MM.1S (cell line): ENCODE measurements at regions not wholly inside any gene's neighbourhood (a gene's known extent, or its start where the extent isn't known, plus 50 kb on each side); places are given as distances from the start of the nearest gene placed in this dataset.

Experiments
- DNase-seq: peaks from one replicate; pipeline ENCODE4 v3.0.0-alpha.2; 2015
- H2AFZ ChIP-seq: fragments of 300-600 bp; sonication (generic); 2 replicates; pipeline ENCODE4 v1.6.0; 2016; ENCODE audit warnings: antibody characterized with exemption, low read length
- H3F3A ChIP-seq: fragments of 300-600 bp; sonication (generic); 2 replicates; pipeline ENCODE4 v1.6.1; 2016; ENCODE audit warnings: mild to moderate bottlenecking, antibody characterized with exemption, low read length, moderate library complexity, mixed read lengths; ENCODE audit not compliant: insufficient read depth
- H3K27ac ChIP-seq: fragments of 300-600 bp; sonication (generic); 2 replicates; pipeline ENCODE4 v1.5.1; 2016; ENCODE audit warnings: mild to moderate bottlenecking, low read length
- H3K27me3 ChIP-seq: fragments of 300-600 bp; sonication (generic); replicated peaks from 2 replicates; pipeline ENCODE4 v1.6.0; 2016; ENCODE audit warnings: low read length; ENCODE audit not compliant: insufficient read depth
- H3K36me3 ChIP-seq: fragments of 300-600 bp; sonication (generic); replicated peaks from 2 replicates; pipeline ENCODE4 v1.6.1; 2016; ENCODE audit warnings: mild to moderate bottlenecking, low read length, mixed read lengths; ENCODE audit not compliant: insufficient read depth
- H3K4me1 ChIP-seq: fragments of 300-600 bp; sonication (generic); 2 replicates; pipeline ENCODE4 v1.6.1; 2016; ENCODE audit warnings: low read length, mixed read lengths
- H3K4me2 ChIP-seq: fragments of 300-600 bp; sonication (generic); 2 replicates; pipeline ENCODE4 v1.6.0; 2016; ENCODE audit warnings: low read depth, low read length
- H3K4me3 ChIP-seq: fragments of 300-600 bp; sonication (generic); 2 replicates; pipeline ENCODE4 v1.5.1; 2016; ENCODE audit warnings: low read length, mixed read lengths
- H3K79me2 ChIP-seq: fragments of 300-600 bp; sonication (generic); 2 replicates; pipeline ENCODE4 v1.6.1; 2016; ENCODE audit warnings: mixed run types, low read length, mixed read lengths
- H3K9ac ChIP-seq: fragments of 300-600 bp; sonication (generic); 2 replicates; pipeline ENCODE4 v1.6.1; 2016; ENCODE audit warnings: low read length, mixed read lengths
- H3K9me2 ChIP-seq: fragments of 300-600 bp; sonication (generic); replicated peaks from 2 replicates; pipeline ENCODE4 v1.6.1; 2016; ENCODE audit warnings: mild to moderate bottlenecking, low read length, mixed read lengths; ENCODE audit not compliant: insufficient read depth
- H3K9me3 ChIP-seq: fragments of 300-600 bp; sonication (generic); replicated peaks from 2 replicates; pipeline ENCODE4 v1.6.1; 2016; ENCODE audit warnings: mild to moderate bottlenecking, low read length, mixed read lengths; ENCODE audit not compliant: insufficient read depth
- H4K20me1 ChIP-seq: fragments of 300-600 bp; sonication (generic); 2 replicates; pipeline ENCODE4 v1.6.1; 2016; ENCODE audit warnings: mild to moderate bottlenecking, low read length, moderate library complexity, mixed read lengths; ENCODE audit not compliant: insufficient read depth
- EZH2 ChIP-seq: fragments of 300-600 bp; sonication (generic); optimal IDR thresholded peaks from 2 replicates; pipeline ENCODE3; 2017; ENCODE audit warnings: low read depth, mild to moderate bottlenecking, antibody characterized with exemption, low read length, mixed read lengths
- EZH2phosphoT487 ChIP-seq: fragments of 300-600 bp; sonication (generic); IDR thresholded peaks from 2 replicates; pipeline ENCODE4 v1.6.1; 2018; ENCODE audit warnings: antibody characterized with exemption, low read length
- TF ChIP-seq, protein P1 (sequence below): fragments of 300-600 bp; sonication (generic); IDR thresholded peaks from 2 replicates; pipeline ENCODE4 v1.5.1; 2016; ENCODE audit warnings: antibody characterized with exemption, low read length, mixed read lengths

DNA sequence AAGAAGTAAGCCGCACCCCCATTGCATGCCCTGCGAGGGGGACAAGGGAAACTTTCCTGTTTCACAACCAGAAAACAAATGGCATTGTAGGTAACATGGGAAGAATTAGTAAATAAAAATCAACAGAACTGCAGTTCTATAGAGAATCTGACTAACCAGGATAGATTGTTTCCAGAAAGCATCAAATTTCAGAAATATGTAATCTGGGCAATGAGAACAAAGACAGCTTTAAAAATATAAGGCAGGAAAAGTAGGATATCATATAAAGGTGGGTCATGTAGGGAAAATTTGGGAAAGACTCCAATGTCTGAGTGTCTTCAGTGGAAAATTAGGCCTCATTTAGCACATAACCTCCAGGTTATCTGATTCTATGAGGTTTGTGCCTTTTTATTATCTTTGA, 58.3 kb upstream of the RANBP6 start:
- no peak overlapping the region for H3K4me2 ChIP-seq
- H3K9me2 ChIP-seq, result no peaks in the 10 kb centered on the region

DNA sequence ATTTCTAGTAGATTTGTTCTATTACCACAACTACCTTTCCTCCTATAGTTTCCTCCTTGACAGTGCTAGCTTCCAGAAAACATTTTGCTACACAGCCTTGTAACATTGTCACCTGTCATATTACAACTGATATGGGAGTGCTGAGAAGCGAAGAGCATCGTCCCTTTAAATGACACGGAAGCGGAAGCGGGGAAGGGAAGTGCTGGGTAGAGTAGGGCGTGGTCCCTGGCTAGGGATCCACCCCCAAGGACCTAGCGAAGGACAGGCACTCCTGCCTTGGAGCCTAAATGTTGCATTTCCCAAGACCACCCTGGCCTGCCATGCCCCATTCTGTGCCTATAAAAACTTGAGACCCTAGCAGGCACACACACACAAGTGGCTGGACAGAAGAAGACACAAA, 57.4 kb upstream of the RANBP6 start:
- no peak overlapping the region for H2AFZ ChIP-seq

More for the DNA sequence above, 58.3 kb upstream of the RANBP6 start:
- H3K36me3 ChIP-seq, result no peaks in the 10 kb centered on the region
- H4K20me1 ChIP-seq, result no peaks in the 10 kb centered on the region
- no peak for TF ChIP-seq EZH2
- TF ChIP-seq, protein P1, sequence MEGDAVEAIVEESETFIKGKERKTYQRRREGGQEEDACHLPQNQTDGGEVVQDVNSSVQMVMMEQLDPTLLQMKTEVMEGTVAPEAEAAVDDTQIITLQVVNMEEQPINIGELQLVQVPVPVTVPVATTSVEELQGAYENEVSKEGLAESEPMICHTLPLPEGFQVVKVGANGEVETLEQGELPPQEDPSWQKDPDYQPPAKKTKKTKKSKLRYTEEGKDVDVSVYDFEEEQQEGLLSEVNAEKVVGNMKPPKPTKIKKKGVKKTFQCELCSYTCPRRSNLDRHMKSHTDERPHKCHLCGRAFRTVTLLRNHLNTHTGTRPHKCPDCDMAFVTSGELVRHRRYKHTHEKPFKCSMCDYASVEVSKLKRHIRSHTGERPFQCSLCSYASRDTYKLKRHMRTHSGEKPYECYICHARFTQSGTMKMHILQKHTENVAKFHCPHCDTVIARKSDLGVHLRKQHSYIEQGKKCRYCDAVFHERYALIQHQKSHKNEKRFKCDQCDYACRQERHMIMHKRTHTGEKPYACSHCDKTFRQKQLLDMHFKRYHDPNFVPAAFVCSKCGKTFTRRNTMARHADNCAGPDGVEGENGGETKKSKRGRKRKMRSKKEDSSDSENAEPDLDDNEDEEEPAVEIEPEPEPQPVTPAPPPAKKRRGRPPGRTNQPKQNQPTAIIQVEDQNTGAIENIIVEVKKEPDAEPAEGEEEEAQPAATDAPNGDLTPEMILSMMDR, result no peak
- TF ChIP-seq EZH2phosphoT487, result no peak
- no peak overlapping the region for H2AFZ ChIP-seq
- H3K4me1 ChIP-seq, result 0 out of 2 replicates have a peak, but pooled peaks cover 6% of the 10 kb centered on the region
- H3K27ac ChIP-seq, result no peak overlapping the region
- no peaks in the 10 kb centered on the region for H3K79me2 ChIP-seq
- no peak overlapping the region for H3K4me3 ChIP-seq
- H3K27me3 ChIP-seq, result no peaks in the 10 kb centered on the region
- no peak overlapping the region for H3K9ac ChIP-seq
- H3K9me3 ChIP-seq, result no peaks in the 10 kb centered on the region
- DNase-seq, result no peak
- H3F3A ChIP-seq, result no peaks in the 10 kb centered on the region

DNA sequence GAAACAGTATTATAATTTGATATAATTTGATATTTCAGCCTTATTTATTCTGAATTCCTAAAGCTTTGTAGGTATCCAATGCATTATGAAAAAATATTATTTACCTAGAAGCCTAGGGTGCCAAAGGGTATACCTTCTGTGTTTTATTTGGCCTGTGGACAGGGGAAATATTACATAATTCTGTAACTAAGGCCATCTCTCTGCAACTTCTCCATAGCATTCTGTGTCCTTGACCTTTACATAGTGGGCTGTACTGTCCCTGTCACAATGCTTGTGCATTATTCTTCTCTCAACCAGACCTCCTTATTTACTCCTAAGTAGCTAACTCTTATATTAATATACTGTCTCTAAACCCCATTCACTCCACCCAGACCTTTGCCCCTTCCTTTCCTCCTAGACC, 57.0 kb upstream of the RANBP6 start:
- H3K4me2 ChIP-seq, result no peak overlapping the region
- H3K9ac ChIP-seq, result no peak overlapping the region
- no peak for TF ChIP-seq EZH2
- TF ChIP-seq EZH2phosphoT487, result no peak
- TF ChIP-seq, protein P1, result no peak
- no peaks in the 10 kb centered on the region for H3K27me3 ChIP-seq
- H3F3A ChIP-seq, result no peaks in the 10 kb centered on the region
- no peak overlapping the region for H2AFZ ChIP-seq
- no peaks in the 10 kb centered on the region for H4K20me1 ChIP-seq
- H3K9me2 ChIP-seq, result no peaks in the 10 kb centered on the region
- H3K27ac ChIP-seq, result no peak overlapping the region
- no peaks in the 10 kb centered on the region for H3K36me3 ChIP-seq
- no peaks in the 10 kb centered on the region for H3K79me2 ChIP-seq
- 0 out of 2 replicates have a peak, but pooled peaks cover 9% of the 10 kb centered on the region for H3K4me1 ChIP-seq
- DNase-seq, result no peak
- H3K9me3 ChIP-seq, result no peaks in the 10 kb centered on the region
- H3K4me3 ChIP-seq, result no peak overlapping the region

More for the DNA sequence above, 57.4 kb upstream of the RANBP6 start:
- no peaks in the 10 kb centered on the region for H3K9me3 ChIP-seq
- H3K27ac ChIP-seq, result no peak overlapping the region
- 0 out of 2 replicates have a peak, but pooled peaks cover 9% of the 10 kb centered on the region for H3K4me1 ChIP-seq
- H3K4me3 ChIP-seq, result no peak overlapping the region
- H3K4me2 ChIP-seq, result no peak overlapping the region
- no peaks in the 10 kb centered on the region for H3K79me2 ChIP-seq
- DNase-seq, result no peak
- no peaks in the 10 kb centered on the region for H3F3A ChIP-seq
- no peaks in the 10 kb centered on the region for H4K20me1 ChIP-seq
- TF ChIP-seq EZH2, result no peak
- TF ChIP-seq, protein P1, result no peak
- no peak overlapping the region for H3K9ac ChIP-seq
- no peaks in the 10 kb centered on the region for H3K27me3 ChIP-seq
- H3K36me3 ChIP-seq, result no peaks in the 10 kb centered on the region
- no peaks in the 10 kb centered on the region for H3K9me2 ChIP-seq
